ENCODE measurements at regions not wholly inside any gene's neighbourhood (a gene's known extent, or its start where the extent isn't known, plus 50 kb on each side); places are given as distances from the start of the nearest gene placed in this dataset.
"Not testable (repeated sequence)": the region's sequence is repeated elsewhere in the genome, so short reads cannot be mapped to it uniquely, and the experiment has no call there.

GRCh38 chr1:8139383-8139782, 113.3 kb upstream of the ERRFI1 start:
- DNase-seq = no peak

GRCh38 chr1:8138673-8139072, 112.6 kb upstream of the ERRFI1 start:
- no peak for DNase-seq

- peak; percentile 37 for DNase-seq
Measured at GRCh38 chr1:8137481-8138244, 111.6 kb upstream of the ERRFI1 start.

- DNase-seq = no peak
Measured at GRCh38 chr1:8136766-8137165, 110.7 kb upstream of the ERRFI1 start.

GRCh38 chr1:8135250-8135649, 109.1 kb upstream of the ERRFI1 start:
- no peak for DNase-seq

GRCh38 chr1:8134546-8135235, 108.6 kb upstream of the ERRFI1 start:
- DNase-seq = no peak

- peak; percentile 16 for DNase-seq
Measured at GRCh38 chr1:8133657-8134430, 107.7 kb upstream of the ERRFI1 start.

- DNase-seq = no peak
Measured at GRCh38 chr1:8133190-8133589, 107.1 kb upstream of the ERRFI1 start.

GRCh38 chr1:8127171-8127641, 101.1 kb upstream of the ERRFI1 start:
- DNase-seq = no peak

GRCh38 chr1:8122477-8123407, 96.6 kb upstream of the ERRFI1 start:
- peak; percentile 73 for DNase-seq

GRCh38 chr1:8122160-8122476, 96.0 kb upstream of the ERRFI1 start:
- DNase-seq = peak; percentile 37

- no peak for DNase-seq
Measured at GRCh38 chr1:8121261-8122159, 95.4 kb upstream of the ERRFI1 start.

GRCh38 chr1:8120693-8121260, 94.7 kb upstream of the ERRFI1 start:
- no peak for DNase-seq

GRCh38 chr1:8118736-8119135, 92.6 kb upstream of the ERRFI1 start:
- DNase-seq = not testable (repeated sequence)

GRCh38 chr1:8118031-8118451, 91.9 kb upstream of the ERRFI1 start:
- no peak for DNase-seq

GRCh38 chr1:8116894-8117264, 90.8 kb upstream of the ERRFI1 start:
- peak; percentile 57 for DNase-seq

- no peak for DNase-seq
Measured at GRCh38 chr1:8115769-8116167, 89.7 kb upstream of the ERRFI1 start.

- no peak for DNase-seq
Measured at GRCh38 chr1:8115031-8115768, 89.1 kb upstream of the ERRFI1 start.

GRCh38 chr1:8113262-8114220, 87.4 kb upstream of the ERRFI1 start:
- DNase-seq = no peak
